GM23338 (cell line): ENCODE measurements at regions not wholly inside any gene's neighbourhood (a gene's known extent, or its start where the extent isn't known, plus 50 kb on each side); places are given as distances from the start of the nearest gene placed in this dataset.
"Not testable (repeated sequence)": the region's sequence is repeated elsewhere in the genome, so short reads cannot be mapped to it uniquely, and the experiment has no call there.

Experiments used
- ATAC-seq: fragments of 200-7000 bp; cut with Tn5 transposase; 3 replicates; pipeline ENCODE4 v1.9.1; 2020
- DNase-seq: peaks from one replicate; pipeline ENCODE4 v3.0.0-alpha.2; 2015; ENCODE audit warnings: low spot score
- H2AFZ ChIP-seq: fragments of 200-600 bp; sonication (generic); 2 replicates; pipeline ENCODE4 v1.8.0; 2016; ENCODE audit warnings: antibody characterized with exemption, mild to moderate bottlenecking, moderate library complexity
- H3F3A ChIP-seq: fragments of 200-600 bp; sonication (generic); replicated peaks from 2 replicates; pipeline ENCODE4 v1.8.0; 2017; ENCODE audit warnings: antibody characterized with exemption, mixed run types, low read depth
- H3K27ac ChIP-seq: fragments of 200-600 bp; sonication (generic); 2 replicates; pipeline ENCODE4 v1.6.1; 2016; ENCODE audit warnings: low read depth
- H3K27me3 ChIP-seq: fragments of 200-600 bp; sonication (generic); 2 replicates; pipeline ENCODE4 v1.8.0; 2016; ENCODE audit warnings: mild to moderate bottlenecking, mixed run types, moderate library complexity; ENCODE audit not compliant: insufficient read depth
- H3K36me3 ChIP-seq: fragments of 200-600 bp; sonication (generic); 2 replicates; pipeline ENCODE4 v1.8.0; 2016; ENCODE audit warnings: mild to moderate bottlenecking; ENCODE audit not compliant: insufficient read depth
- H3K4me1 ChIP-seq: fragments of 200-600 bp; sonication (generic); 2 replicates; pipeline ENCODE4 v1.8.0; 2016; ENCODE audit warnings: mild to moderate bottlenecking, moderate library complexity; ENCODE audit not compliant: insufficient read depth
- H3K4me2 ChIP-seq: fragments of 200-600 bp; sonication (generic); 2 replicates; pipeline ENCODE4 v1.7.1; 2017; ENCODE audit warnings: mixed run types
- H3K4me3 ChIP-seq: fragments of 200-600 bp; sonication (generic); 2 replicates; pipeline ENCODE4 v1.6.1; 2016; ENCODE audit warnings: mixed run types
- H3K79me2 ChIP-seq: fragments of 200-600 bp; sonication (generic); replicated peaks from 2 replicates; pipeline ENCODE4 v1.8.0; 2017; ENCODE audit warnings: mild to moderate bottlenecking; ENCODE audit not compliant: insufficient read depth
- H3K9me2 ChIP-seq: fragments of 200-600 bp; sonication (generic); 2 replicates; pipeline ENCODE4 v1.8.0; 2017; ENCODE audit not compliant: insufficient read depth
- H4K20me1 ChIP-seq: fragments of 200-600 bp; sonication (generic); replicated peaks from 2 replicates; pipeline ENCODE4 v1.8.0; 2017; ENCODE audit warnings: mild to moderate bottlenecking; ENCODE audit not compliant: insufficient read depth
- H3K27ac Mint-ChIP-seq: 2 replicates; pipeline ENCODE4 v1.8.0; 2020; ENCODE audit warnings: inconsistent platforms, mild to moderate bottlenecking, moderate library complexity, mixed read lengths
- H3K27me3 Mint-ChIP-seq: 3 replicates; pipeline ENCODE4 v1.8.0; 2022; ENCODE audit warnings: low read depth, mild to moderate bottlenecking, moderate library complexity, mixed read lengths, inconsistent platforms; ENCODE audit not compliant: insufficient read depth, poor library complexity
- H3K36me3 Mint-ChIP-seq: 3 replicates; pipeline ENCODE4 v1.8.0; 2021; ENCODE audit warnings: low read depth, mild to moderate bottlenecking, inconsistent platforms, moderate library complexity, mixed read lengths
- H3K4me1 Mint-ChIP-seq: 3 replicates; pipeline ENCODE4 v1.8.0; 2020; ENCODE audit warnings: mild to moderate bottlenecking, inconsistent platforms, mixed read lengths
- H3K4me3 Mint-ChIP-seq: 3 replicates; pipeline ENCODE4 v1.8.0; 2021; ENCODE audit warnings: moderate library complexity, mild to moderate bottlenecking, inconsistent platforms, mixed read lengths
- H3K9me3 Mint-ChIP-seq: 3 replicates; pipeline ENCODE4 v1.8.0; 2020; ENCODE audit warnings: moderate library complexity, mild to moderate bottlenecking, inconsistent platforms, mixed read lengths
- CREB1 ChIP-seq: fragments of 250-450 bp; sonication (Bioruptor Pico); IDR thresholded peaks from 2 replicates; pipeline ENCODE4 v1.5.0; 2020; ENCODE audit warnings: low read depth, mild to moderate bottlenecking, moderate library complexity
- EZH2 ChIP-seq: fragments of 200-600 bp; sonication (generic); IDR thresholded peaks from one replicate; pipeline ENCODE4 v1.8.0; 2017; ENCODE audit warnings: antibody characterized with exemption, mild to moderate bottlenecking, low read depth; ENCODE audit not compliant: unreplicated experiment
- EZH2phosphoT487 ChIP-seq: fragments of 200-600 bp; sonication (generic); IDR thresholded peaks from one replicate; pipeline ENCODE4 v1.8.1; 2018; ENCODE audit warnings: antibody characterized with exemption; ENCODE audit not compliant: unreplicated experiment
- JUNB ChIP-seq: IDR thresholded peaks from one replicate; pipeline ENCODE4 v1.6.1; 2016; ENCODE audit warnings: antibody characterized with exemption; ENCODE audit not compliant: unreplicated experiment
- NANOG ChIP-seq: IDR thresholded peaks from 2 replicates; pipeline ENCODE4 v1.6.1; 2016; ENCODE audit warnings: antibody characterized with exemption, borderline replicate concordance
- POLR2AphosphoS5 ChIP-seq: IDR thresholded peaks from 2 replicates; pipeline ENCODE4 v1.6.1; 2016; ENCODE audit warnings: antibody characterized with exemption, low read depth
- ZNF114 ChIP-seq: fragments of 250-450 bp; sonication (Bioruptor Pico); IDR thresholded peaks from 2 replicates; pipeline ENCODE4 v1.5.0; 2020; ENCODE audit warnings: mild to moderate bottlenecking, moderate library complexity

DNA sequence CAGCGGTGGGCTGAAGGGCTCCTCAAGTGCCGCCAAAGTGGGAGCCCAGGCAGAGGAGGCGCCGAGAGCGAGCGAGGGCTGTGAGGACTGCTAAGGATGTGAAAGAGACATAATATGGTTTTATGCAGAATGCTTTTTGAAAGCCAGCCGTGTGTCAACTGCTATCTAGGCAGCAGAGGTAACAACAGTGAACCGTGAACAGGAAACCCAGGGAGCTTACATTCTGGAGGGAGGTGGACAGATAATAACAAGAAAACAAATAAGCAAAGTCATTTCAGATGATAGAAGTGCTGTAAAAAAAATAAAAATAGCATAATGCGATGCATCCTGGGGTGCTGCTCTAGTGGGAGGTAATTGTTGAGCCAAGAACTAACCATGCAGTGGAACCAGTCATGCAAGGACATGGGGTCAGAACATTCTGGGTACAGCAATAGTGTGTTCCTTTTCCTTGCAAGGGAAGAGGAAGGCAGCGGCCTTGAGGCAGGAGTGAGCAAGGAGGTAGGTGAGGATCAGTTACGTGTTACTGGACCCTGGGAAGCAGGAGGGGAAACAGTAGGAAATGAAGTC lies 134.4 kb upstream of the TMEM170B start:
- Histone ChIP-seq H3K27me3 (no peaks in the 10 kb centered on the region), H4K20me1 (no peaks in the 10 kb centered on the region), H3K4me1 (peaks cover 7% of the 10 kb centered on the region), H3K4me3 (no peak overlapping the region), H3K4me2 (no peak overlapping the region), H2AFZ (no peak overlapping the region), H3K9me2 (no peaks in the 10 kb centered on the region), H3F3A (no peaks in the 10 kb centered on the region), H3K27ac (no peak overlapping the region), H3K79me2 (no peaks in the 10 kb centered on the region), H3K36me3 (no peaks in the 10 kb centered on the region)
- no peak overlapping the region for H3K27ac Mint-ChIP-seq
- no peak for DNase-seq
- no peak for TF ChIP-seq JUNB
- no peak for TF ChIP-seq CREB1 (CRISPR knock-in tag)
- no peak for TF ChIP-seq POLR2AphosphoS5
- no peak overlapping the region for H3K4me3 Mint-ChIP-seq
- peaks cover 12% of the 10 kb centered on the region; the same call in 2 of the 3 replicates for H3K4me1 Mint-ChIP-seq
- no peaks in the 10 kb centered on the region for H3K9me3 Mint-ChIP-seq
- no peaks in the 10 kb centered on the region for H3K36me3 Mint-ChIP-seq
- H3K27me3 Mint-ChIP-seq: peaks cover 3% of the 10 kb centered on the region
- no peak for ATAC-seq

DNA sequence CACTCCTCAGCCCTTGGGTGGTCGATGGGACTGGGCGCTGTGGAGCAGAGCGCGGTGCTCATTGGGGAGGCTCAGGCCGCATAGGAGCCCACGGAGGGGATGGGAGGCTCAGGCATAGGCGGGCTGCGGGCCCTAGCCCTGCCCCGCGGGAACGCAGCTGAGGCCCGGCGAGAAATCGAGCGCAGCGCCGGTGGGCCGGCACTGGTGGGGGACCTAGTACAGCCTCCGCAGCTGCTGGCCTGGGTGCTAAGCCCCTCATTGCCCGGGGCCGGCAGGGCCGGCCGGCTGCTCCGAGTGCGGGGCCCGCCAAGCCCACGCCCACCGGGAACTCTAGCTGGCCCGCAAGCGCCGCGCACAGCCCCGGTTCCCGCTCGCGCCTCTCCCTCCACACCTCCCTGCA lies 135.0 kb upstream of the TMEM170B start:
- not testable (repeated sequence) for H3K36me3 Mint-ChIP-seq, H3K4me1 ChIP-seq, H3K27ac Mint-ChIP-seq, H3K4me2 ChIP-seq, H3K9me2 ChIP-seq, H2AFZ ChIP-seq, H3K9me3 Mint-ChIP-seq, ATAC-seq, H3K27me3 Mint-ChIP-seq, H3K4me3 ChIP-seq, H4K20me1 ChIP-seq, DNase-seq, H3K27me3 ChIP-seq, H3K27ac ChIP-seq, H3K79me2 ChIP-seq, H3K4me3 Mint-ChIP-seq, H3K36me3 ChIP-seq, H3F3A ChIP-seq
- peaks cover 12% of the 10 kb centered on the region; the same call in 2 of the 3 replicates for H3K4me1 Mint-ChIP-seq

DNA sequence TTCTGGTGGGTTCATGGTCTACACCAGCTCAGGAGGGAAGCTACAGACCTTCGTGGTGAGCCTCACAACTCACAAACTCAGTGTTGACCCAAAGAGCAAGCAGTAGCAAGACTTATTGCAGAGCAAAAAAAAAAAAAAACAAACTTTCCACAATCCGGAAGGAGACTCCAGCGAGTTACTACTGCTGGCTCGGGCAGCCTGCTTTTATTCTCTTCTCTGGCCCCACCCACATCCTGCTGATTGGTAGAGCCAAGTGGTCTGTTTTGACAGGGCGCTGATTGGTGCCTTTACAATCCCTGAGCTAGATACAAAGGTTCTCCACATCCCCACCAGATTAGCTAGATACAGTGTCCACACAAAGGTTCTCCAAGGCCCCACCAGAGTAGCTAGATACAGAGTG lies 135.6 kb upstream of the TMEM170B start:
- H3K4me3 ChIP-seq, H3K27me3 ChIP-seq, H3K9me3 Mint-ChIP-seq, H3K4me3 Mint-ChIP-seq, H3K27me3 Mint-ChIP-seq, H3K36me3 Mint-ChIP-seq, H3K27ac ChIP-seq, H2AFZ ChIP-seq, H3K4me1 ChIP-seq, DNase-seq, H3K9me2 ChIP-seq, H3K4me2 ChIP-seq, H3K79me2 ChIP-seq, ATAC-seq, H4K20me1 ChIP-seq, H3F3A ChIP-seq, H3K27ac Mint-ChIP-seq, H3K36me3 ChIP-seq: not testable (repeated sequence)
- H3K4me1 Mint-ChIP-seq: peaks cover 12% of the 10 kb centered on the region; the same call in 2 of the 3 replicates

DNA sequence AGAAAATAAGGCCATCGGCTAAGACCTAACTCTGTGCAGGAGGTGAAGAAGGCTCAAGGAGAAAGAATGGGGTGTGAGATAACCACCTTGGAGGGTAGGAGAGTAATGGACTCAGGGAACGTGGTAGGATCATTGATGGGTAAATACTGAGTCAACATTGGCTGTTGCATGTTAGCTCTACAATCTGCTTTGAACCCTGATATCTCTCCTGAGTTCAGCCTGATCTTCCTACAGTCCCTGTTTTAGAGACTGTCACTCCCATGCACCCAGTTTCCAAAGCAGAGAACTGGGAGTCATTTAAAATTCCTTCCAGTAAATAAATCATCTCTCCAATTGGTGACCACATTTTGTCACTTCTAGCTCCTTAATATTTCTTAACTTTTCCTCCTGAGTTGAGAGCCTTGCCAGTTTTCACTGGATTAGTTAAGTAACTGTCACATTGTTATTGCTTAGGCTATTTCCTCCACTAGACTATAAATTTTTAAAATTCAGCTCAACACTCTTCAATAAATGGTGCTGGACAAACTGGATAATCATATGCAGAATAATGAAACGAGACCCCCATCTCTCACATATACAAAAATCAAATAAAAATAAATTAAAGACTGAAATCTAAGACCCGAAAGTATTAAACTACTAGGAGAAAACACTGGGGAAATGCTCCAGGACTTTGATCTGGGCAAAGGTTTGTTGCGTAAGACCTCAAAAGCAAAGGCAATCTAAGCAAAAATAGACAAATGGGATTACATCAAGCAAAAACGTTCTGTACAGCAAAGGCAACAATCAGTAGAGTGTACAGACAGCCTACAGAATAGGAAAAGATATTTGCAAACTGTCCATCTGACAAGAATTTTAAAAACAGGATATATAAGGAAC lies 138.9 kb upstream of the TMEM170B start:
- Histone ChIP-seq H3K4me3 (no peak overlapping the region), H4K20me1 (no peaks in the 10 kb centered on the region), H3K79me2 (no peaks in the 10 kb centered on the region), H3K27me3 (no peaks in the 10 kb centered on the region), H3K9me2 (0 out of 2 replicates have a peak, but pooled peaks cover 4% of the 10 kb centered on the region), H3K27ac (no peak overlapping the region), H3K4me1 (no peaks in the 10 kb centered on the region), H3K4me2 (no peak overlapping the region), H3F3A (no peaks in the 10 kb centered on the region), H2AFZ (0 out of 2 replicates have a peak overlapping the region, but pooled peaks have one; percentile 8), H3K36me3 (no peaks in the 10 kb centered on the region)
- no peaks in the 10 kb centered on the region for H3K4me1 Mint-ChIP-seq
- no peak for ATAC-seq
- no peaks in the 10 kb centered on the region for H3K36me3 Mint-ChIP-seq
- DNase-seq: no peak
- no peaks in the 10 kb centered on the region for H3K27me3 Mint-ChIP-seq
- H3K4me3 Mint-ChIP-seq: no peak overlapping the region
- H3K9me3 Mint-ChIP-seq: no peaks in the 10 kb centered on the region
- H3K27ac Mint-ChIP-seq: no peak overlapping the region
- TF ChIP-seq NANOG: no peak
- TF ChIP-seq JUNB: no peak
- TF ChIP-seq EZH2phosphoT487: no peak
- no peak for TF ChIP-seq EZH2
- TF ChIP-seq ZNF114 (CRISPR knock-in tag): no peak
